NCI-H2081 treated with DMSO at 0.1 percent for 48 hours (cell line): ENCODE measurements at regions not wholly inside any gene's neighbourhood (a gene's known extent, or its start where the extent isn't known, plus 50 kb on each side); places are given as distances from the start of the nearest gene placed in this dataset.
"Not testable (repeated sequence)": the region's sequence is repeated elsewhere in the genome, so short reads cannot be mapped to it uniquely, and the experiment has no call there.

Experiments used
- DNase-seq: peaks from one replicate; lab custom pipeline; 2025; lab: John Stamatoyannopoulos, UW

GRCh38 chr12:18008642-18009041 is 81.4 kb downstream of the RERGL start:
- DNase-seq = no peak

DNA sequence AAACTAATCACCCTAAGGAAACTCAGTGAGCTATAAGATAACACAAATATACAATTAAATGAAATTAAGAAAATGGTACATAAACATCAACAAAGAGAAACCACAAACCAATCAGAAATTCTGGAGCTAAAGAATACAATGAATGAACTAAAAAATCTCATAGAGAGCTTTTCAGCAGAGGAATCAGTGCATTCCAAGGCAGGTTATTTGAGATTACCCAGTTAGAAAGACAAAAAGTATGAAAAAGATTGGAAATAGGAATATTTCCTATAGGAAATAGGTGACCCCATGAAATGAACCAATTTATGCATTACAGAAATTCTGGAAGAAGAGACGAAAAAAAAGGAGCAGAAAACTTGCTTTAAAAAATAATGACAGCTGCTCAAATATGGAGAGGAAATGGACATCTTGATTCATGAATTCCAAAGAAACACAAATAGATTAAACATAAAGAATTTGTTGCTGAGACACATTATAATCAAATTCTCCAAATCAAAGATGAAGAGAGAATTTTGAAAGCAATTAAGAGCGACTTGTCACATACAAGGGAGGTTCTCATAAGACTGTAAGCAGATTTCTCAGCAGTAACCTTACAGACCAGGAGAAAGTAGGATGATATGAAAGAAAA is 90.7 kb downstream of the RERGL start:
- DNase-seq = no peak

DNA sequence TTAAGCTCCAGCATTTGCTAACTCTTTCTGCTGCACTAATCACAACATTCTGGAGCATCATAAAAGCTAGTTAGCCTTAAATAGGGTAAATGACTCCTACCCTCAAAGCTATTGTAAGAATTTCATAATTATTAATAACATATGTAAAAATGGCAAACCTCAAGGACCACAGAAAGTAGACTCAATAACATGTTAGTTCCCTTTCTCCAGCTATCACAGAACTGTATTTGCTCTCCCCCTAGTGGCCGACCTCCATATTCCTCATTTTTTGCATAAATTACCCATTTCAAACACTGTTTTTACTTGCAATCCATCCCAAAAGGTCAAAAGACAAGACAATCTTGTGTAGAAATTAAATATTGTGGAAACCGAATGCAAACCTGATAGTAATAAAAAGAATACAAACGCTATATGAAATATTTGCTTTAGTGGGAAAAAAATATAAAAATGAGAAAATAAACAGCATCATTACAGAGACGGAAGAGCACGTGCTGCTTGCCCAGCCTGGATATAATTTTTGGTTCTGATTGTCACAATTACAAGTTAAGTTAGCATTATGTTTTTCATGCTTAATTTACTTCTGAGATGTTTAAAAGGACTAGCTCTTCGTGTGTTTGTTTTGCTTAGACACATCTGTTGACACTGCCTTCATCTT is 97.9 kb downstream of the RERGL start:
- peak; percentile 51 for DNase-seq

GRCh38 chr12:17982556-17982955 is 107.4 kb downstream of the RERGL start:
- DNase-seq = no peak

DNA sequence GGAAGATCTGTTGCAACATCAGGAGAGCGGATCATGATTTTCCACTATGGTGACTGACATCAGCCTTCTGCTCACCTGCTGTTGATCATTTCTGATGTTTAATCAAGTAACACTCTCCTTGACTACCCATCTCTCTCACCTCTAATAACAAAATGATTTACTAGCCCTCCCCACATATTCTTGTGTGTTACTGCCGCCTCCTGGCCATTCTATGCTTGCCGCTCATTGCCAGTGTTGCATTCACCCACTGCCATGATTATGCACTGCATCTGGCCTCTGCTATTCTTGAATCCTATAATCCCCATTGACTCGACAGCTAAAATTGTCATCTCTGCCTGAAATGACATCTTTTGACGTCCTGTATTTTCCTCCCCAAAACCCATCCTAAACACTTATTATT is 113.8 kb downstream of the RERGL start:
- no peak for DNase-seq

DNA sequence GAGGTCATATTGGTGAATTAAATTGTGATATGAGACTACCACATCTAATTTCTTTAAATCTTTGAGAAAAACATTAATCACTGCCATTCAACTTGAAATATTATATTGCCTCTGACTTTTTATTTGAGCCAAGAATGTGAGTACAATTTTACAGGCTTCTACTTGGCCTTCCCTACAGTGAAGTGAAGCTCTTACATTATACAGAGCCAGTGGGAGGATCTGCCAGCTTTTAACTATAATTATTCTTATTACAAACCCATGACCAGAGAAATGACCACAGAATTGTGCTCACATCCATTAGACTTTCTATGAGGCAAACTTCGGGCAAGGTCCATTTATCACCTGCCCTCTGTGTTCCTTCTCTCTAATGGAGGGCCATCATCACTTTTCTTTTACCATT is 114.2 kb downstream of the RERGL start:
- DNase-seq = no peak

DNA sequence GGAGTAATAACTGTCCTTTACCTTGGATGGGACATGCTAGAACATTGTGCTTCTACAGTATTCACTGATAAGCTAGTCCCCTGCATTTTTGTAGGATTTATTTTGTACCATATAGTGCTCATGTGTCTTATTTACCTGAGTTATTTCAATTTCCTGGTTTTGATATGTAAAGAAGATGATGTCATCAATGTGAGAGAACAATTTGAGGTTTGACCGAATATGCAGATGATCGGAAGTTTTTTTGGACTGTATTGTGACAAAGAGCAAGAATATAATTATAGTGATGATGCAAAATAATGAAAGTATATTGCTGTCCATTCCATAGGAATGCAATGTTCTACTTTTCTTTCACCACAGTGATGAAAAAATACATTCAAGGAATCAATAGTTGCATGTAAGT is 114.8 kb downstream of the RERGL start:
- no peak for DNase-seq

DNA sequence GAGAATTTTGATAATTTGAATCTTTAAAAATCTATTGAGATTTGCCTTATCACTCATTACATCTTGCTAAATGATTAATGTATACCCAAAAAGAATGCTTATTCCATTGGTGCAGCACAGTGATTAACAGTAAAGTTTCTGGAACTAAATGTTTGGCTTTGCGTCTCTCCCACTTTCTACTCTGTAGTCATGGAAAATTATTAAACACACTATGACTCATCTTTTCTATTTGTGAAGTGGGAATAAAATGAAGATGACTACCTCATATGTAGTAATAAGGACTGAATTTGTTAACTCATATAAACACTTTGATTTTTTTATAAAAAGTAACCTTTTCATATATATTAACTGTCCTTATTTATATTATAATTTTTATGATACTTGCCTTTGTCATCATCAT is 118.1 kb downstream of the RERGL start:
- no peak for DNase-seq

- no peak for DNase-seq
These were observed 135.2 kb downstream of the RERGL start for GRCh38 chr12:17954788-17955187.

DNA sequence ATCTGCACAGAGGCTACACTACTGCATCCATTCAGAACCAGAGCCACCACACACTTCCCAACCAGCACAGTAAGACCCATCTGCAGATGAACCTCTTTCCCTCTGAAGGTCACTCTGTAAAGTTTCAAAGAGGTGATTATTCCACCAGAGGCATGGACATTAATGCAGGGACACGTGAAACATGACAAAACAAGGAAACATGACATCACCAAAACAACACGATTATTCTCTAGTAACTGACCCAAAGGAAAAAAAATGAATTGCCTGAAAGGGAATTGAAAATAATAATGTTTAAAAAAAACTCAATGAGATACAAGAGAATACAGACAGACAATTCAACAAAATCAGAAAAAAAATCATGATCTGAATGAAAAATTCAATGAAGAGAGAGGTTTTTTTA is 139.1 kb downstream of the RERGL start:
- DNase-seq = no peak

DNA sequence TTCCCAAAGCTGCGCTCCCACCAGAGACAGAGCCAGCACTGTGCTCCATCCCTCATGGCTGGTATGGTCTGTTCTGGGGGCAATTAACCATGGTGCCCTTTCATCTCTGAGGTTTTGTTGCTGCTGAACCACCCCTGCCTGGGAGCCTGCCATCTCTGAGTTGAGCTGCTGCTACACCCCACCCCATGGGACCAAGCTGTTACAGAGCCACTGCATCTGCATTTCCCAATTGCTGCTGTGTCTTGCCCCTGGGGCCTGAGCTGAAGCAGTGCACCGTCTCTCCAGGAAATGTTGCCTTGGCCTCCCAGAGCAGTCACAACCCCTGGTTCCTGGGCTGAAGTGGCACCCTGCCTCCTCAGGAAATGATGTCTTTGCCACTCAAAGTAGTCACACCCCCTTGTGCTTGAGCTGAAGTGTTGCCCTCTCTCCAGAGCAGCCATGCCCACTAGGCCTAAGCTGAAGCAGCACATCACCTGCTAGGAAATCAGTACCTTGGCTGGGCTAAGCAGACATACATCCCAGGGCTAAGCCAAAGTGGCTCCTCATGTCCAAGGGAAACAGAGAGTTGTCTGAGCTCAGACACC is 140.3 kb downstream of the RERGL start:
- no peak for DNase-seq

- DNase-seq = no peak
These were observed 161.2 kb downstream of the RERGL start for GRCh38 chr12:17928708-17929366.

- DNase-seq = no peak
These were observed 172.0 kb downstream of the RERGL start for GRCh38 chr12:17918013-17918412.

- DNase-seq = no peak
These were observed 205.4 kb downstream of the RERGL start for GRCh38 chr12:17884581-17884980.

GRCh38 chr12:17878714-17879113 is 211.3 kb downstream of the RERGL start:
- DNase-seq = no peak

DNA sequence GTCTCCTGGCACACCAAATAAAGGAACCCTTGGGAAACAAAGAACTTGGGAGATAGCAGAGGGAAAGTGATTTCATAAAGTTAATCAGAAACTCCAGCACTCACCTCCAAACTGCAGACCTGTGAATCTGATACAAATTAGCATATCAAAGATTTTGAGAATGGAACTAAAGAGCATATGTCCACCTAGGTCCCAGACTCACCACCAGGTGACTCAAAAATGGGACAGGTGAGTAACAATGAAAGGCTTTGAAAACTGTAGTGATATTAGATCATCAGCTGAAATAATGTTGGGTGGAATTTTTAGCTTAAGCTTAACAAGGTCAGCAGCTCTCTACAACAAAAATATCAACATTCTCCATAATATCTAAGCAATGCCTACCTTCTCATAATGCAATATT is 214.8 kb downstream of the RERGL start:
- DNase-seq = no peak

GRCh38 chr12:17866802-17867201 is 223.2 kb downstream of the RERGL start:
- DNase-seq = no peak

- DNase-seq = not testable (repeated sequence)
These were observed 234.4 kb downstream of the RERGL start for GRCh38 chr12:17855548-17855947.

- DNase-seq = no peak
These were observed 236.9 kb downstream of the RERGL start for GRCh38 chr12:17853054-17853453.

GRCh38 chr12:17841496-17841895 is 248.5 kb downstream of the RERGL start:
- no peak for DNase-seq

DNA sequence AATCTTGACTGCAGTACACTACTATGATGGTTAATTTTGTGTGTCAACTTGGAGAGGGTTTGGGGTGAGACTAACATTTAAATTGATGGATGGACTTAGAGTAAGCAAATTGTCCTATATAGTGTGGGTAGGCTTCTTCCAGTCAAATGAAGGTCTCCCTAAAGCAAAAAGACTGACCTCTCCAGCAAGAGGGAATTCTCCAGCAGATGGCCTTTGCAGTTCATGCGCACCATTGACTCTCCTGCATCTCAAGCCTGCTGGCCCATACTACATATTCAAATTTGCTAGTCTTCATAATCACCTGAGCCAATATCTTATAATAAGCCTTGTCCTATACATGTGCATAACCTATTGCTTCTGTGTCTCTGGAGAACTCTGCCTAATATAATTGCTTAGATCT is 260.2 kb downstream of the RERGL start:
- DNase-seq = no peak

DNA sequence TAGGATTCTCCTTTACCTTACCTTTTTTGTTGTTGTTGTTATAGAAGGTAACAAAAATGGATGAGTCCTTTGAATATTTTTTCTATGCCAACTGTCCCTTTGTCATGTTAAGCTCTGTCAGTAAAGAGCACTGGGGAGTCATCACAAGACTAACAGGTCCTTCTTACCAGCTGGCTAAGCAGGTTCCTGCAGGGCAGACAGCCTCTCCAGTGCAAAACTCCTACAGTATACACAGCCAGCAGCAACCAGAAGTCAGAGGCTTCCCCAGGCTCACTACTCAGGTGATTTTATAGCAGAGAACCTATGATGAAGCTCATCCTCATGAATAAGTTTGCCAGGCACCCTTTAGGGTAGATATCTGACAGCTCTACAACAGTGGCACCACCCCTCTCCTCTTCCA is 271.1 kb downstream of the RERGL start:
- no peak for DNase-seq

DNA sequence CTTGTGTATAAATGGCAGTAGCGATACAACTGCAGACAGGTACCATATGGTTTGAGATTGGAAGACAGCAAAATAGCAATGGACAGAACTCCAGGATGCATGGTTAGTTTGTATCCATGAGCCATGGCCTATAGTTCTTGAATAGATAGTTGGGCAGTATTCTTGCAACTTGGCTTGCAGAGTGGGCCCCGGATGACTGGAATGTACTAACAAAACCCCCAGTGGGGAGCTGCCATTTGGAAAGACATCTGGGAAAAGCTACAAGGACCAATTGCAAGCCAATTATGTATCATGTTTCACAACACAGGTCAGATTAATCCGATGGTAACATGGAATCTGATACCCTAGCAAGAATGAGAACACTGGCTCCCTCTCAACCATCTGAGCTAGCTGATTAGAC is 279.6 kb downstream of the RERGL start:
- no peak for DNase-seq
